ENCODE measurements at regions not wholly inside any gene's neighbourhood (a gene's known extent, or its start where the extent isn't known, plus 50 kb on each side); places are given as distances from the start of the nearest gene placed in this dataset.

DNA sequence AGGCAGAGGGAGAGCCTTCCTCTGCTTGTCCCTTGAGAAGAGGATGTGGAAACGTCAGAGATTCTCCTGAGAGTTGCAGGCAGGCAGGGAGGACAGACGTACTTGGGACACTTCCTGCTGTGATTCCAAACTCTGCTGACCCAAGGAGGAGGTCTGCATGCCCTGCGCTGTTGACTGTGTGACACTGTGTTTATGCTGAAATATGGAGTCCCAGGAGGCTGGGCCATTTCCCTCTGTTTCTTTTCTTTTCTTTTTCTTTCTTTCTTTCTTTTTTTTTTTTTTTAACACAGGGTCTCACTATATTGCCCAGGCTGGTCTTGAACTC lies 63.5 kb upstream of the BHLHE23 start (continued):
- TF ChIP-seq, protein P1, sequence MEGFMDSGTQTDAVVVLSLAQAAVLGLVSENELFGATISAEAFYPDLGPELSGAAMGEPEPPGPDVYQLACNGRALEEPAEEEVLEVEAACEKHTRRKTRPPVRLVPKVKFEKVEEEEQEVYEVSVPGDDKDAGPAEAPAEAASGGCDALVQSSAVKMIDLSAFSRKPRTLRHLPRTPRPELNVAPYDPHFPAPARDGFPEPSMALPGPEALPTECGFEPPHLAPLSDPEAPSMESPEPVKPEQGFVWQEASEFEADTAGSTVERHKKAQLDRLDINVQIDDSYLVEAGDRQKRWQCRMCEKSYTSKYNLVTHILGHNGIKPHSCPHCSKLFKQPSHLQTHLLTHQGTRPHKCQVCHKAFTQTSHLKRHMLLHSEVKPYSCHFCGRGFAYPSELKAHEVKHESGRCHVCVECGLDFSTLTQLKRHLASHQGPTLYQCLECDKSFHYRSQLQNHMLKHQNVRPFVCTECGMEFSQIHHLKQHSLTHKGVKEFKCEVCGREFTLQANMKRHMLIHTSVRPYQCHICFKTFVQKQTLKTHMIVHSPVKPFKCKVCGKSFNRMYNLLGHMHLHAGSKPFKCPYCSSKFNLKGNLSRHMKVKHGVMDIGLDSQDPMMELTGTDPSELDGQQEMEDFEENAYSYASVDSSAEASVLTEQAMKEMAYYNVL (CRISPR knock-in tag; IDR thresholded peaks at IDR 0.05; ENCODE audit: borderline replicate concordance) = no peak

DNA sequence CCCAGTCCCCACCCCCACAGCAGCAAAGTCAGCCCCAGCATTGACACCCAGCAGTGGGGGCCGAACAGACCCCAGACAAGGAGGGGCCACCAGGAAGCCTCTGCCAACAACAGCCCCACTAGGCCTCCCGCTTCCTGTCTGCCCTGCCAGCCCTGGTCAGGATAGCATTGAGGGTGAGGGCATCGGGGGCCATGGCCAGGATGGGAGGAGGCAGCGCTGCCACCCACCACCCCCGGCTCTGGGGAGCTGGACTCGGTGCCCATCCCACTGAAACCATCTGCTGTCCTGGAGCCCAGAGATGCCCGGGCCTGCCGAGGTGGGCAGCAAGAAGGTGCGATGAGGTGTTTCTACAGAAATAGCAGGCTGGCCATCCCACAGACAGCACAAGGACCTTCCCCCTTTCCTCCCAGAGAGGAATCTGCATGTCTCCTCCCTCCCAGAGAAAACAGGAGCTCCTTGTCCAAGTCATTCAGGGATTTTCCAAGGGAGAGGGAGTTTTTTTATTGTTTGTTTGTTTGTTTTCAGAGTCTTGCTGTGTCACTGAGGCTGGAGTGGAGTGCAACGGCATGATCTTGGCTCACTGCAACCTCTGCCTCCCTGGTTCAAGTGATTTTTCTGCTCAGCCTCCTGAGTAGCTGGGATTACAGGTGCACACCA lies 62.1 kb upstream of the BHLHE23 start:
- Histone ChIP-seq H2AFZ (ENCODE audit: low read length) (no peak overlapping the region), H3K27ac (ENCODE audit: extremely low read length, insufficient read depth, low read length) (no peak overlapping the region), H3K79me2 (ENCODE audit: insufficient read depth, low read length) (no peaks in the 10 kb centered on the region), H3K9me3 (ENCODE audit: low read length) (no peaks in the 10 kb centered on the region), H3K36me3 (replicated peaks in 1 of 2; ENCODE audit: control insufficient read depth in 1 of 2, insufficient read depth in 2 of 2, low read length in 2 of 2) (no peaks in the 10 kb centered on the region), H3K4me1 (ENCODE audit: insufficient read depth, low read length) (peaks cover 11% of the 10 kb centered on the region), H3K27me3 (ENCODE audit: control insufficient read depth in 1 of 2, insufficient read depth in 2 of 2, low read length in 2 of 2) (peaks cover 20 to 71% of the 10 kb centered on the region in 2 experiments), H4K20me1 (ENCODE audit: insufficient read depth, low read length) (peaks cover 11% of the 10 kb centered on the region; the same call in 1 of the 2 replicates), H3K4me2 (ENCODE audit: low read depth, low read length) (no peak overlapping the region), H3K9ac (ENCODE audit: insufficient read depth, low read depth, low read length) (no peak overlapping the region), H3K4me3 (replicated peaks in 1 of 3; ENCODE audit: insufficient read depth in 1 of 3, low read depth in 2 of 3, low read length in 3 of 3) (no peak overlapping the region)
- TF ChIP-seq EED (CRISPR knock-in tag; IDR thresholded peaks at IDR 0.05) (no peak), SP140L (CRISPR knock-in tag; IDR thresholded peaks at IDR 0.05; ENCODE audit: borderline replicate concordance) (no peak), CCDC6 (CRISPR knock-in tag; IDR thresholded peaks at IDR 0.05) (no peak), ZNF782 (CRISPR knock-in tag; IDR thresholded peaks at IDR 0.05; ENCODE audit: borderline replicate concordance) (no peak), ZNF264 (CRISPR knock-in tag; IDR thresholded peaks at IDR 0.05) (no peak)
- TF ChIP-seq, protein P2, sequence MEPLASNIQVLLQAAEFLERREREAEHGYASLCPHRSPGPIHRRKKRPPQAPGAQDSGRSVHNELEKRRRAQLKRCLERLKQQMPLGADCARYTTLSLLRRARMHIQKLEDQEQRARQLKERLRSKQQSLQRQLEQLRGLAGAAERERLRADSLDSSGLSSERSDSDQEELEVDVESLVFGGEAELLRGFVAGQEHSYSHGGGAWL (CRISPR knock-in tag; IDR thresholded peaks at IDR 0.05) = no peak
- TF ChIP-seq, protein P3, sequence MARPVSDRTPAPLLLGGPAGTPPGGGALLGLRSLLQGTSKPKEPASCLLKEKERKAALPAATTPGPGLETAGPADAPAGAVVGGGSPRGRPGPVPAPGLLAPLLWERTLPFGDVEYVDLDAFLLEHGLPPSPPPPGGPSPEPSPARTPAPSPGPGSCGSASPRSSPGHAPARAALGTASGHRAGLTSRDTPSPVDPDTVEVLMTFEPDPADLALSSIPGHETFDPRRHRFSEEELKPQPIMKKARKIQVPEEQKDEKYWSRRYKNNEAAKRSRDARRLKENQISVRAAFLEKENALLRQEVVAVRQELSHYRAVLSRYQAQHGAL (CRISPR knock-in tag; IDR thresholded peaks at IDR 0.05; ENCODE audit: not compliant biosample characterization) = no peak
- TF ChIP-seq, protein P1 (CRISPR knock-in tag; IDR thresholded peaks at IDR 0.05; ENCODE audit: borderline replicate concordance) = no peak
- no peak for DNase-seq (ENCODE audit: low spot score)
- intact Hi-C loops (cut with micrococcal nuclease; ENCODE audit: unreplicated experiment) (no loop called here), in situ Hi-C loops (cut with HindIII; ENCODE audit: extremely low pct_ligation_motif_present, low pct_unique_long_range_greater_than_20kb) (no loop called here)
- no peak for ATAC-seq
- 23% methylated on average over 8 of the region's 10 CpGs for WGBS (ENCODE audit: low lambda C conversion rate)
- POLR2A ChIA-PET = no interaction called here
- FAIRE-seq = no peak
- CTCF ChIA-PET (ENCODE audit: low intra/inter-chr PET ratio, low total read pairs) = no interaction called here
- BruUV-seq (replicated peaks) = no TSS peak

Data from HepG2 (cell line).